ENCODE measurements at regions not wholly inside any gene's neighbourhood (a gene's known extent, or its start where the extent isn't known, plus 50 kb on each side); places are given as distances from the start of the nearest gene placed in this dataset.
"Not testable (repeated sequence)": the region's sequence is repeated elsewhere in the genome, so short reads cannot be mapped to it uniquely, and the experiment has no call there.

GRCh38 chr12:5170844-5171243, 127.2 kb downstream of the KCNA5 start:
- DNase-seq, result no peak
- no peaks in the 10 kb centered on the region for H3K36me3 Mint-ChIP-seq (ENCODE audit: low read depth)
- intact Hi-C loops (cut with micrococcal nuclease), result no loop called here
- POLR2A ChIA-PET, result no interaction called here
- H3K4me3 Mint-ChIP-seq, result no peak overlapping the region
- no peaks in the 10 kb centered on the region for H3K4me1 Mint-ChIP-seq
- H3K27me3 Mint-ChIP-seq, result peaks cover under 1% of the 10 kb centered on the region
- CTCF ChIA-PET, result no interaction called here
- no peak for TF ChIP-seq CTCF (IDR thresholded peaks at IDR 0.05)
- no peak overlapping the region for H3K27ac Mint-ChIP-seq
- no peak for ATAC-seq (ENCODE audit: low read depth)
- no peaks in the 10 kb centered on the region for H3K9me3 Mint-ChIP-seq

- ATAC-seq (ENCODE audit: low read depth) (no peak), DNase-seq (no peak)
- H3K27me3 Mint-ChIP-seq, result peaks cover 3% of the 10 kb centered on the region
- H3K4me3 Mint-ChIP-seq, result no peak overlapping the region
- no peaks in the 10 kb centered on the region for H3K9me3 Mint-ChIP-seq
- ChIA-PET POLR2A (no interaction called here), CTCF (no interaction called here)
- H3K36me3 Mint-ChIP-seq (ENCODE audit: low read depth), result no peaks in the 10 kb centered on the region
- intact Hi-C loops (cut with micrococcal nuclease), result no loop called here
- no peaks in the 10 kb centered on the region for H3K4me1 Mint-ChIP-seq
- H3K27ac Mint-ChIP-seq, result no peak overlapping the region
- TF ChIP-seq CTCF (IDR thresholded peaks at IDR 0.05), result no peak
Measured at GRCh38 chr12:5171701-5172100, 128.0 kb downstream of the KCNA5 start.

DNA sequence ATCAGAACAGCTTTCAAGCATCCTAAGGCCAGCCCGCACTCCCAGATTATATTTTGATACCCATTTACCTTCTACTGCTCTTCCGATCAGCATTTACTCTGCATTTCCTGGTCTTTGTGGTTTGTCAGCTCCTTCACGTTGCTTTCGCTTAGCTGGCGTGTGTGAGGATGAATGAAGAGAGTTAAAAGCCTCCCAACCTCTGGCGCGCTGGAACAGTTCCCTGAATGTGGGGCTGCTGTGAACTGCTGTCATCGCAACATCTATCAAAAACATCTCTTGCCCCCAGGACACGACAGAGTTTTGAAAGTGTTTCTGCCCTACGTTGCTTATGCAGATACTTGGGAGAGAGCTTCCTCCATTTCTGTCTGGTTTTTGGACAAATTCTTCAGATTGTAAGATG, 129.2 kb downstream of the KCNA5 start:
- no peaks in the 10 kb centered on the region for H3K36me3 Mint-ChIP-seq (ENCODE audit: low read depth)
- no peak for DNase-seq
- no peaks in the 10 kb centered on the region for H3K4me1 Mint-ChIP-seq
- peaks cover 3% of the 10 kb centered on the region for H3K27me3 Mint-ChIP-seq
- H3K9me3 Mint-ChIP-seq, result no peaks in the 10 kb centered on the region
- no peak for ATAC-seq (ENCODE audit: low read depth)
- CTCF ChIA-PET, result no interaction called here
- POLR2A ChIA-PET, result no interaction called here
- H3K4me3 Mint-ChIP-seq, result no peak overlapping the region
- no peak overlapping the region for H3K27ac Mint-ChIP-seq
- intact Hi-C loops (cut with micrococcal nuclease), result no loop called here
- no peak for TF ChIP-seq CTCF (IDR thresholded peaks at IDR 0.05)

DNA sequence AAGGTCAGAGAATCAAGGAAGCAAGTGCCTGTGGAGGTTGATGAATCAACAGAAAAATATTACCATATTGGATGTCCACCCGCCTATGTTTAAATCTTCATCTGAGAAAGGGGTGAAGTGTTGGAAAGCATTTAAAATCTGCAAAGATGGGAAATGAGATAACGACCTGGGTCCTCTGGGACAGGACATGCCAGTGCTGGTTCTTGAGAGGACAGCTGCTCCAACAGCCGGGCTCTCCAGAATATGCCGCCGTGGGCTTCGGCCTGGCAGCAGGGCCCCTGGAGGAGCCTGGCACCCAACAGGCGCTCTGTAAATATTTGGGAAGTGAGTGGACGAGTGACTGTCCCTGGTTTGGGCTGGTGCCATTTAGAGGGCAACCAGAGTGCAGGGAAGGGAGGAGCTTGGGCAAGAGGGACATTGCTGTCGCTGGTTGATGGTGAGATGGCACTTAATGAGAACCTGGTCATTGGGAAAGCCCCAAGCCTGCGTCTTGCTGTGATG, 129.9 kb downstream of the KCNA5 start:
- DNase-seq (no peak), ATAC-seq (ENCODE audit: low read depth) (no peak)
- no peaks in the 10 kb centered on the region for H3K4me1 Mint-ChIP-seq
- ChIA-PET CTCF (no interaction called here), POLR2A (no interaction called here)
- intact Hi-C loops (cut with micrococcal nuclease), result no loop called here
- no peaks in the 10 kb centered on the region for H3K9me3 Mint-ChIP-seq
- TF ChIP-seq CTCF (IDR thresholded peaks at IDR 0.05), result no peak
- H3K27me3 Mint-ChIP-seq, result peaks cover 3% of the 10 kb centered on the region
- H3K27ac Mint-ChIP-seq, result no peak overlapping the region
- no peaks in the 10 kb centered on the region for H3K36me3 Mint-ChIP-seq (ENCODE audit: low read depth)
- H3K4me3 Mint-ChIP-seq, result no peak overlapping the region

DNA sequence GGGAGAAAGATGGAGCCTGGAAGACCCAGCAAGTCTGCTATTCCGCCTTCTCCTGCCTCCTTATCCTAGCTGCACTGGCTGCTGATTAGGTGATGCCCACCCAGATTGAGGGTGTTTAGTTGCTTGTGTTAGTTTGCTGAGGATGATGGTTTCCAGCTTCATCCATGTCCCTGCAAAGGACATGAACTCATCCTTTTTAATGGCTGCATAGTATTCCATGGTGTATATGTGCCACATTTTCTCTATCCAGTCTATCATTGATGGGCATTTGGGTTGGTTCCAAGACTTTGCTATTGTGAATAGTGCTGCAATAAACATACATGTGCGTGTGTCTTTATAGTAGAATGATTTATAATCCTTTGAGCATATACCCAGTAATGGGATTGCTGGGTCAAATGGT, 131.7 kb downstream of the KCNA5 start:
- H3K27ac Mint-ChIP-seq; H3K27me3 Mint-ChIP-seq; H3K4me1 Mint-ChIP-seq; intact Hi-C loops (cut with micrococcal nuclease); CTCF ChIA-PET; H3K4me3 Mint-ChIP-seq; H3K9me3 Mint-ChIP-seq; H3K36me3 Mint-ChIP-seq (ENCODE audit: low read depth); ATAC-seq (ENCODE audit: low read depth); DNase-seq; POLR2A ChIA-PET: not testable (repeated sequence)

DNA sequence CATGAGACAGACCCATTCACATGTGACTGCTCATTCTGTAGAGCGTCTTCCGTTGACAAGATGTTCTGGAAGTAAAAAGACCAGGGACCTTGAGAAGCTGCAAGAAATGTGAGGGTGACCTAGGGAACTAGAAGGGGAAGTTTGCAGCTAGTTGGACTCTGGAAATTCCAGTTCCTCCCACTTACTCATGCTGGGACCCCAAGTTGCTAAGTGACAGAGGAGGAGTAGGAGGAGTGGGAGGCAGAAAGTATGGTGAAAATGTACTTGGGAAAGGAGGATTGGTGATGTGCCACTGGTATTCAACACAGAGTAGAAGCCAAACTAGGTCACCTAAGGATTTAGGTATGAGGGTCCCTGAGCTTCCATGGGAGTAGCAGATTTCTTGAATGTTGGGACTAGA, 132.4 kb downstream of the KCNA5 start:
- no peak for DNase-seq
- Mint-ChIP-seq H3K27me3 (peaks cover 12% of the 10 kb centered on the region), H3K9me3 (no peaks in the 10 kb centered on the region), H3K4me3 (no peak overlapping the region), H3K4me1 (no peaks in the 10 kb centered on the region), H3K27ac (no peak overlapping the region), H3K36me3 (ENCODE audit: low read depth) (no peaks in the 10 kb centered on the region)
- ChIA-PET POLR2A (no interaction called here), CTCF (no interaction called here)
- intact Hi-C loops (cut with micrococcal nuclease), result no loop called here
- no peak for TF ChIP-seq CTCF (IDR thresholded peaks at IDR 0.05)
- ATAC-seq (ENCODE audit: low read depth), result no peak

Measured in activated B cell treated with CpG ODN at 0.5 μM for 24 hours (primary cell).